GM19372 (cell line): ENCODE measurements at regions not wholly inside any gene's neighbourhood (a gene's known extent, or its start where the extent isn't known, plus 50 kb on each side); places are given as distances from the start of the nearest gene placed in this dataset.
"Not testable (repeated sequence)": the region's sequence is repeated elsewhere in the genome, so short reads cannot be mapped to it uniquely, and the experiment has no call there.

ENCODE experiments used
- ATAC-seq: cut with Tn5 transposase; IDR thresholded peaks from one replicate; pipeline ENCODE4 v1.9.1; 2021; ENCODE audit warnings: mild to moderate bottlenecking, low read depth, moderate library complexity; ENCODE audit not compliant: unreplicated experiment

GRCh38 chr5:130746641-130747040 is 418.4 kb downstream of the HINT1 start:
- ATAC-seq, result not testable (repeated sequence)

GRCh38 chr5:130743092-130743491 is 422.0 kb downstream of the HINT1 start:
- ATAC-seq, result no peak

DNA sequence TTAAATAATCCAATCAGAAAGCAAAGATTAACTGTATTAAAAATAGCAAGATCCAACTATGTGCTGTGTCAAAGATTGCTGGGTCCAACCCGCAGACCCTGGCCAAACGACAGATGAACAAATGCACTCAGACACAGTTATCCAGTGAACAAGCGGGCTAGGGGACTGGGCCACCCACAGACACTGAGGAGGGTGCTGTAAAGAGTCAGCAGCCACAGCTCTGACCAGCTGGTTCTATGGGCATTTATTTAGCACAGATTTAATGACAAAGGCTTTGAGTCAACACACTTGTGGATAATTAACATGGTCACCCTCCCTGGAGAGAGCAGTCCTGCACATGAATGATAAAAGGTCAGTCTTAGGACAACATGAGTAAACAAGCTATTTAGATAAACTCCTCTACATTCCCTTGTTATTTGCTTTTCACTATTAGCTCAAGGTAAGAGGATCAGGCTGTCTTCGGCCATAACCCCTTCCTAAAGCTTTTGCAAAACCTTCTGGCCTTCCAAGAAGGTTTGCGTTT is 424.9 kb downstream of the HINT1 start:
- ATAC-seq, result no peak

- no peak for ATAC-seq
Measured at GRCh38 chr5:130731839-130732238, 433.2 kb downstream of the HINT1 start.

DNA sequence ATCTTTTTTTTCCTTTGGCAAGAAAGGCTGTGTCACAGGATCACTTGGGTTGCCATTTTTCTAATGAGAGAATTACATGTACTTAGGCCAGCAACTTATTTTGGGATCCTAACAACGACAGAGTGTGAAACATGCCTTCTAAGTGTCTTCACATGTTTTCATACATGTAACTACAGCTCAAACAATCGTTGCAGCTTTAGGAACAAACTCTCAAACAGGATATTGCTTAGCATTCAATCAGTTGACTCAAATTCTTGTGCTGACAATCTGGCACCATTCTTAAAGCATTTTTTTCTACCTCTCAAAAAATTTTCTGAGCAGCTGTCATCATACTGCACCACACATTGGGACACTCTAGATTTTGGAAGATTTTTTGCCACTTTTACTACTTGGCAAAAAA is 435.5 kb downstream of the HINT1 start:
- no peak for ATAC-seq

DNA sequence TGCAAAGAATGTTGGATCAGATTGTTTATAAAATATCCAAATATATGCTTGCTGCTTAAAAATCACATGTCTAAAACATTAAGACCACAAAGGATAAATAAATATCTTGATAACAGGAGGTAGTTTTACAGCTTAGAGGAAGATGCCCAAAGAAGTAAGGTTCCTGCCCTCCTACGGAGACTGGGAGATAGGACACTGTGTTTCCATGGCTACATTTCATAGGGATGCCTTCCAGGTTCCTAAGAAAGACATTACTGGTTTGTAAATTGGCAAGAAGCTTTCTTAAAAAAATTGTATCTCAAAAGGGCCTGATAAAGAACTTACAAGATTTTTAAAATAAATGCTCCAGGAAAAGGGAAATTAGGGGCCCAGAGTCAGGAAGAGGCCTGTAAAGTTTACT is 437.2 kb downstream of the HINT1 start:
- no peak for ATAC-seq

DNA sequence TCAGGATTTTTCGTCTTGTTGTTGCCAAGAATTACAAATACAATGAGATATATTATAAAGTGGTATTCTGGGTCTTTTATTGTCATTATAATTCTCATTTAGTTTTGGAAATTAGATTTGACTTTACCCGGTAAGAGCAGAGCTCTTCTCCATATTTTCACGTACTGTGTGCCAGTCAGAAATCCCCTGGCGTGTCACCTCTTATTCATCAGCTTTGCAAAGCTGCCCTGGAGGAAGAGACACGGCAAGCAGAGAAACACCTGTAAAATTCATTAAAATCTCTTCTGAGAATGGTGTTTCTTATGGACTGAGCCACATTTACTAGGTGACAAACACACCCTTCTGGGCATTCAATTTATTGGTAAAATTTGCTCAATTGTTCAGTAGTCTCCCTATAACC is 440.4 kb downstream of the HINT1 start:
- no peak for ATAC-seq

DNA sequence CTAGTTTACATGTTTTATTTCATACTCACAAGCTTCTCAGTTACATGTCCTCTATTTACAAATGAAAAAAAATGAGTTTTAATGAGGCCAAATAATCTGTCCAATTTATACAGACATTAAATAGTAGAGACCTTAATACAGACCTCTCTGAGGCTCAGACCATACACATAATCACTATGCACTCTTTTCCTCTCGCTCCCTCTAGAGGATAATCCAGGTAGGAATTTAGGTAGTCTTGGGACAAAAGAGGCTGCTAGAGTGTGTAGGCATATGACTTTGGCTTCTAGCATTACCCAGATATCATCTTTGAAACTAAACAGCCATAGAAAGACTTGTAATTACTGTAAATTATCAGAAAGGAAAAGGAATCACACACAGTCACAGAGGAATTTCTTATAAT is 444.7 kb downstream of the HINT1 start:
- ATAC-seq, result no peak

DNA sequence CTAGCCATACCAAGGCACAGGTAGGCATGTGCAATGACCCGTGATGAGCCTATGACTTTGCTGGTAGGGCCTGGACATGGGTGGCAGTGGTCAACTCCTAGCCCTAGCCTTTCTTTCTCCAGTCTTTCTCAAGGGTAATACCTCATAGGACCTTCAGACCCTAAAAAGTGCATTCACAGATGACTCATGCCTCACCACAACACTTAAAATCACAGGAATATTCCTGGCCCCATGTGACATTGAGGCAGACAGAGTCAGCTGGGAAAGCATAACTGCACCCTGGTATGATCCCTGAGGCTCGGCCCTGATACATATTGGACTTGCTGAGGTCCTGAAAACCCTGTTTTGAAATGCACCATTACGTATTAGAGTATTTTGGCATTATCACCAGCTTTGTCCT is 449.5 kb downstream of the HINT1 start:
- no peak for ATAC-seq

- ATAC-seq, result no peak
Measured at GRCh38 chr5:130714200-130714599, 450.9 kb downstream of the HINT1 start.

- no peak for ATAC-seq
Measured at GRCh38 chr5:130712324-130712723, 452.7 kb downstream of the HINT1 start.

DNA sequence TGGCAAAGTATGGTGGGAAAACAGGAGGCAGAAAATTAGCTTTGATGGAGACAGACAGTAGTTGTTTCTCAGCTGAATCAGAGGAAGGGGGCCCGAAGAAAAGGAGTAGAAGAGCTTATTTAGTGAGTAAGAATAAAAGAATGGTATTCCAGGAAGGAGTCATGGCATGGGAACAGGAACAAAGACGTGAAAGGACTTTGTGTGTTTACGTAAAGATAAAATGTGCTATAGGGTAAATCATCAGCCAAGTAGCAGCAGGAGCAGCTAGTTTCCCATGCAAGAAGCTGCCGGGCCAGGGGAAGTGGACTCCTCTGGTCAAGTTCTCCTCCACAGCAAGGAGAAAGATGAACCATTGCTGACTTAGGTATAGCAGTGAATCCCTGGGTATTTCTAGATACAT is 454.5 kb downstream of the HINT1 start:
- ATAC-seq, result no peak

DNA sequence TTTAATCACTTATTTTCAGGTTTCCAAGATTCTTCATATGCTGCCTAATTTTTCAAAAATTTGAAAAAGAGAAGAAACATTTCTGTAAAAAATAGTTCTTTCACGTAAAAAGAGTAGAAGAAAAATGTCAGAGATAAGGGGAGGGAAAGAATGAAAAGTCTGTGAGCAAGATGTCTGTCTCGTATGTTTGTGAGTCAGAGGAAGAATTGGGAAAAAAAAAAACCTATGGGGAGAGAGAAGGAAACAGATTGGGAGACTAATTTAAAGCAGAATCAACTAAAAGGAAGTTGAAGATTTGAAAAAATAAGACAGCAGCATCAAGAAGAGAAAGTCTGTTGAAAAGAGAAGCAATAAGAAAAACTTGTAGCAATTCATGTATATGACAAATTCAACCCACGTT is 456.3 kb downstream of the HINT1 start:
- ATAC-seq, result no peak

- ATAC-seq, result no peak
Measured at GRCh38 chr5:130706696-130707095, 458.4 kb downstream of the HINT1 start.

GRCh38 chr5:130705368-130705767 is 459.7 kb downstream of the HINT1 start:
- ATAC-seq, result no peak

- ATAC-seq, result no peak
Measured at GRCh38 chr5:130693509-130693908, 471.5 kb downstream of the HINT1 start.

DNA sequence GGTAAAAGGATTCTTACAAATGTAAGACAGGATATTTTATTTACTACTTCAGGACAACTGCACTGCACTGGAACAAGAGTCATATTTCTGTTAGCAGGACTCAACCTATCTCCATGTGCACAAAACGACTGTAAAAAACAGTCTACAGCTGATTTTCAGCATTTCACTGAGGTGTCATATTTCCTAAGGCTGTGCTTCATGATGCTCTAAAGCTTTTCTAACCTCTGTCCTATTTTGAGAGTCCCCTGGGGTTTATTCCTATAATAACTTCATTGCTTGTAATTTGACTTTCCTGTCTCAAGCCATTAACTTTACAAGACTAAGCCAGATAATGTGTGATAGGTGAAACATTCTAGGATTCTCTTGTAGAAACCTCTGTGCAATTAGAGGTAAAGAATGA is 472.3 kb downstream of the HINT1 start:
- no peak for ATAC-seq

- no peak for ATAC-seq
Measured at GRCh38 chr5:130689831-130690230, 475.2 kb downstream of the HINT1 start.

- no peak for ATAC-seq
Measured at GRCh38 chr5:130687085-130687733, 477.8 kb downstream of the HINT1 start.

GRCh38 chr5:130678637-130679036 is 486.4 kb downstream of the HINT1 start:
- no peak for ATAC-seq

DNA sequence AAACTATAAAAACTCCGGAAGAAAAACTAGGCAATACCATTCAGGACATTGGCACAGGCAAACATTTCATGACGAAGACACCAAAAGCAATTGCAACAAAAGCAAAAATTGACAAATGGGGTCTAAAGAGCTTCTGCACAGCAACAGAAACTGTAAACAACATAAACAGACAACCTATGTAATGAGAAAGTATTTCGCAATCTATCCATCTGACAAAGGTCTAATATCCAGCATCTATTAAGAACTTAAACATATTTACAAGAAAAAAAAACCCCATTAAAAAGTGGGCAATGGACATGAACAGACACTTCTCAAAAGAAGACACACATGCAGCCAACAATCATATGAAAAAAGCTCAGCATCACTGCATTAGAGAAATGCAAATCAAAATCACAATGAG is 498.6 kb downstream of the HINT1 start:
- no peak for ATAC-seq

GRCh38 chr5:130652176-130652575 is 512.9 kb downstream of the HINT1 start:
- no peak for ATAC-seq

GRCh38 chr5:130651440-130651839 is 513.6 kb downstream of the HINT1 start:
- ATAC-seq, result no peak
